ENCODE measurements at regions not wholly inside any gene's neighbourhood (a gene's known extent, or its start where the extent isn't known, plus 50 kb on each side); places are given as distances from the start of the nearest gene placed in this dataset.

GRCh38 chr10:78544423-78545090 is 510.9 kb downstream of the RPS24 start:
- no peak for DNase-seq (ENCODE audit: low read depth in 4 of 4, low spot score in 3 of 4)

GRCh38 chr10:78545756-78546155 is 512.1 kb downstream of the RPS24 start:
- no peak for DNase-seq (ENCODE audit: low read depth in 4 of 4, low spot score in 3 of 4)

- DNase-seq (ENCODE audit: low read depth in 4 of 4, low spot score in 3 of 4) = no peak
These were observed 513.7 kb downstream of the RPS24 start for GRCh38 chr10:78547397-78547796.

GRCh38 chr10:78547905-78548304 is 514.2 kb downstream of the RPS24 start:
- DNase-seq (ENCODE audit: low read depth in 4 of 4, low spot score in 3 of 4) = no peak

GRCh38 chr10:78548369-78548768 is 514.7 kb downstream of the RPS24 start:
- DNase-seq (ENCODE audit: low read depth in 4 of 4, low spot score in 3 of 4) = no peak

- DNase-seq (ENCODE audit: low read depth in 4 of 4, low spot score in 3 of 4) = no peak
These were observed 515.7 kb downstream of the RPS24 start for GRCh38 chr10:78549140-78549935.

GRCh38 chr10:78550090-78550489 is 516.4 kb downstream of the RPS24 start:
- DNase-seq (ENCODE audit: low read depth in 4 of 4, low spot score in 3 of 4) = no peak

GRCh38 chr10:78550716-78551115 is 517.1 kb downstream of the RPS24 start:
- DNase-seq (ENCODE audit: low read depth in 4 of 4, low spot score in 3 of 4) = no peak

- no peak for DNase-seq (ENCODE audit: low read depth in 4 of 4, low spot score in 3 of 4)
These were observed 517.4 kb upstream of the ZMIZ1 start for GRCh38 chr10:78551184-78552005.

GRCh38 chr10:78552261-78552811 is 516.4 kb upstream of the ZMIZ1 start:
- peak; percentile 56 to 71 (median 63) for DNase-seq (ENCODE audit: low read depth in 4 of 4, low spot score in 3 of 4)

- DNase-seq (ENCODE audit: low read depth in 4 of 4, low spot score in 3 of 4) = no peak
These were observed 515.0 kb upstream of the ZMIZ1 start for GRCh38 chr10:78553792-78554191.

GRCh38 chr10:78555128-78555527 is 513.6 kb upstream of the ZMIZ1 start:
- no peak for DNase-seq (ENCODE audit: low read depth in 4 of 4, low spot score in 3 of 4)

GRCh38 chr10:78556705-78557432 is 511.9 kb upstream of the ZMIZ1 start:
- DNase-seq (ENCODE audit: low read depth in 4 of 4, low spot score in 3 of 4) = no peak

- DNase-seq (ENCODE audit: low read depth in 4 of 4, low spot score in 3 of 4) = no peak
These were observed 511.3 kb upstream of the ZMIZ1 start for GRCh38 chr10:78557433-78557925.

- no peak for DNase-seq (ENCODE audit: low read depth in 4 of 4, low spot score in 3 of 4)
These were observed 509.0 kb upstream of the ZMIZ1 start for GRCh38 chr10:78559661-78560340.

GRCh38 chr10:78560341-78560688 is 508.5 kb upstream of the ZMIZ1 start:
- DNase-seq (ENCODE audit: low read depth in 4 of 4, low spot score in 3 of 4) = no peak

GRCh38 chr10:78563314-78563713 is 505.5 kb upstream of the ZMIZ1 start:
- no peak for DNase-seq (ENCODE audit: low read depth in 4 of 4, low spot score in 3 of 4)

GRCh38 chr10:78565841-78566240 is 502.9 kb upstream of the ZMIZ1 start:
- no peak for DNase-seq (ENCODE audit: low read depth in 4 of 4, low spot score in 3 of 4)

- no peak for DNase-seq (ENCODE audit: low read depth in 4 of 4, low spot score in 3 of 4)
These were observed 502.3 kb upstream of the ZMIZ1 start for GRCh38 chr10:78566284-78567111.

Measured in left renal pelvis (tissue), 4 donors.